Suprapubic skin (tissue), 4 donors: ENCODE measurements at regions not wholly inside any gene's neighbourhood (a gene's known extent, or its start where the extent isn't known, plus 50 kb on each side); places are given as distances from the start of the nearest gene placed in this dataset.

Source experiments
- EP300 ChIP-seq: sonication (generic); formaldehyde crosslinking; IDR thresholded peaks from one replicate; pipeline ENCODE4 v1.6.1; 2017; ENCODE audit warnings: antibody characterized with exemption
- POLR2A ChIP-seq, 2 donors: fragments of 450-650 bp; IDR thresholded peaks; one replicate each; pipeline ENCODE4 v1.6.1; 2017; ENCODE audit warnings: antibody characterized with exemption in 2 of 2, mild to moderate bottlenecking in 2 of 2, moderate library complexity in 2 of 2
- POLR2AphosphoS5 ChIP-seq, 3 donors: sonication (generic); formaldehyde crosslinking; IDR thresholded peaks; one replicate each; pipeline ENCODE4 v1.6.1; 2017; ENCODE audit warnings: antibody characterized with exemption in 3 of 3
- TF ChIP-seq, protein P1 (sequence below), 2 donors: fragments of 200-600 bp in 1 of 2; fragments of 450-650 bp in 1 of 2; sonication (generic) in 1 of 2; IDR thresholded peaks; one replicate each; pipeline ENCODE4 v1.5.1; 2016 to 2019; ENCODE audit warnings: antibody characterized with exemption in 2 of 2, mild to moderate bottlenecking in 1 of 2, moderate library complexity in 1 of 2

DNA sequence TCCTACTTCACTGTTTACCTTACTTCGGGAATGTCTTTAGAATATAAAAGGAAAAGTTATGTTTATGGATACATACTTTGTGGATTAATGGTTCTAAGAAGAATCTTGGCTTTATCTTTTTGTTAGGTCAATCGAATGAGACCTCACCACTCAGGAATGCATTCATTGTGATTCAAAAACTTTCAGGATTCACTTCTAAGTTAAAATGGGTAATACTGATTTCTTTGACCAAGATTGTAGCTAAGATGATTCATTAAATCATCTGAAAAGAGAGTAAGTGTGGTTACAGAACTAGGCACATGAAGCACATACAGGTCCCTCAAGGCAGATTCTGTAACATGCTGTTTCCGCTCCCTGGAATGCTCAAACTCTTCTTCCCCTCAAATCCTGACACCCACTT is 716.4 kb downstream of the KCNA4 start:
- TF ChIP-seq, protein P1, sequence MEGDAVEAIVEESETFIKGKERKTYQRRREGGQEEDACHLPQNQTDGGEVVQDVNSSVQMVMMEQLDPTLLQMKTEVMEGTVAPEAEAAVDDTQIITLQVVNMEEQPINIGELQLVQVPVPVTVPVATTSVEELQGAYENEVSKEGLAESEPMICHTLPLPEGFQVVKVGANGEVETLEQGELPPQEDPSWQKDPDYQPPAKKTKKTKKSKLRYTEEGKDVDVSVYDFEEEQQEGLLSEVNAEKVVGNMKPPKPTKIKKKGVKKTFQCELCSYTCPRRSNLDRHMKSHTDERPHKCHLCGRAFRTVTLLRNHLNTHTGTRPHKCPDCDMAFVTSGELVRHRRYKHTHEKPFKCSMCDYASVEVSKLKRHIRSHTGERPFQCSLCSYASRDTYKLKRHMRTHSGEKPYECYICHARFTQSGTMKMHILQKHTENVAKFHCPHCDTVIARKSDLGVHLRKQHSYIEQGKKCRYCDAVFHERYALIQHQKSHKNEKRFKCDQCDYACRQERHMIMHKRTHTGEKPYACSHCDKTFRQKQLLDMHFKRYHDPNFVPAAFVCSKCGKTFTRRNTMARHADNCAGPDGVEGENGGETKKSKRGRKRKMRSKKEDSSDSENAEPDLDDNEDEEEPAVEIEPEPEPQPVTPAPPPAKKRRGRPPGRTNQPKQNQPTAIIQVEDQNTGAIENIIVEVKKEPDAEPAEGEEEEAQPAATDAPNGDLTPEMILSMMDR (IDR thresholded peaks at IDR 0.05), result no peak
- no peak for TF ChIP-seq POLR2A (IDR thresholded peaks at IDR 0.05)
- TF ChIP-seq POLR2AphosphoS5 (IDR thresholded peaks at IDR 0.05), result no peak
- no peak for TF ChIP-seq EP300
